Heart left ventricle (tissue), 16 donors: ENCODE measurements at regions not wholly inside any gene's neighbourhood (a gene's known extent, or its start where the extent isn't known, plus 50 kb on each side); places are given as distances from the start of the nearest gene placed in this dataset.

Experiments used
- ATAC-seq, 4 donors: fragments of 200-7000 bp; cut with Tn5 transposase; one replicate each; pipeline ENCODE4 v1.9.1; 2020 to 2022; ENCODE audit warnings: moderate library complexity in 4 of 4, mild to moderate bottlenecking in 3 of 4, moderate number of reproducible peaks in 1 of 4
- DNase-seq, 5 donors: peaks; one replicate each; pipeline ENCODE4 v3.0.0-alpha.2; 2020
- H3K27ac ChIP-seq, 12 donors: fragments of 200-600 bp; sonication (generic) in 4 of 12; one replicate each; pipeline versions ENCODE4 v1.5.0 to v1.8.0; 2016 to 2022; ENCODE audit warnings: mild to moderate bottlenecking in 2 of 12
- H3K27me3 ChIP-seq, 9 donors: fragments of 200-600 bp; sonication (generic) in 2 of 9; one replicate each; pipeline versions ENCODE4 v1.5.1 to v1.8.0; 2016 to 2022; ENCODE audit warnings: mild to moderate bottlenecking in 3 of 9
- H3K36me3 ChIP-seq, 9 donors: fragments of 200-600 bp; sonication (generic) in 2 of 9; one replicate each; pipeline versions ENCODE4 v1.5.0 to v1.8.0; 2018 to 2022; ENCODE audit warnings: mild to moderate bottlenecking in 2 of 9
- H3K4me1 ChIP-seq, 12 donors: fragments of 200-600 bp; sonication (generic) in 4 of 12; one replicate each; pipeline versions ENCODE4 v1.5.0 to v1.8.0; 2016 to 2022; ENCODE audit warnings: mild to moderate bottlenecking in 3 of 12
- H3K4me3 ChIP-seq, 12 donors: fragments of 200-600 bp; sonication (generic) in 4 of 12; one replicate each; pipeline versions ENCODE4 v1.5.0 to v1.8.0; 2017 to 2022; ENCODE audit warnings: mild to moderate bottlenecking in 9 of 12, moderate library complexity in 4 of 12
- H3K9me3 ChIP-seq, 12 donors: fragments of 200-600 bp; sonication (generic) in 4 of 12; one replicate each; pipeline versions ENCODE4 v1.5.0 to v1.8.0; 2016 to 2022; ENCODE audit warnings: mild to moderate bottlenecking in 1 of 12
- POLR2A ChIP-seq, 2 donors: fragments of 450-650 bp; IDR thresholded peaks; one replicate each; pipeline ENCODE4 v1.6.1; 2017; ENCODE audit warnings: antibody characterized with exemption in 2 of 2, mild to moderate bottlenecking in 2 of 2, moderate library complexity in 2 of 2
- WGBS, 4 donors: extraction: QIAGEN DNeasy Blood & Tissue Kit in 2 of 4; methylation state at CpG; one replicate each; pipeline versions ENCODE4 v1.1.5 to v1.1.7; 2013 to 2018; 5-methylcytosine and 5-hydroxymethylcytosine counted together
- intact Hi-C, 10 donors: fragments of 100-400 bp; cut with DNase I; formaldehyde crosslinking; loops; one replicate each; pipeline versions ENCODE4 v1.11.1 to v1.14.2; 2022
- TF ChIP-seq, protein P1 (sequence below), 12 donors: fragments of 200-600 bp; sonication (generic) in 4 of 12; IDR thresholded peaks; one replicate each; pipeline versions ENCODE4 v1.5.0 to v1.8.0; 2018 to 2022; ENCODE audit warnings: antibody characterized with exemption in 12 of 12, mild to moderate bottlenecking in 5 of 12
- donor health status: ischemic (EF 13 %, LVEDD 7.1; RV severe dilation, severe dysfunction).
- donor health status: healthy with polysubstance abuse.
- donor health status: DM: no; HTN: yes; CAD: no.
- donor health status: DM: no; HTN: no; CAD: no.
- donor health status: ischemic (EF 25% LVEDD 6.9; RV normal size, moderate dysfunction).
- donor health status: ischemic (EF 25% LVEDD 5.7; RV mildly dilated, moderate dysfunction).
- donor health status: healthy.
- donor health status: DM: yes; HTN: yes; CAD: no.
- donor health status: ischemic (EF 35%, LVEDD 5.7; RV mildly dilated, moderate dysfunction).
- donor health status: nonischemic (EF 11% LVEDD 7.7; RV severe dilation, severe dysfunction).
- donor health status: DM: yes; HTN: yes; CAD: no.
- donor health status: PGD.
- donor health status: ischemic (EF 29% LVEDD 5.4; RV normal size, mild dysfunction).
- donor health status: nonischemic (EF 23%, LVEDD 6.1; RV moderate dilation, normal function).

DNA sequence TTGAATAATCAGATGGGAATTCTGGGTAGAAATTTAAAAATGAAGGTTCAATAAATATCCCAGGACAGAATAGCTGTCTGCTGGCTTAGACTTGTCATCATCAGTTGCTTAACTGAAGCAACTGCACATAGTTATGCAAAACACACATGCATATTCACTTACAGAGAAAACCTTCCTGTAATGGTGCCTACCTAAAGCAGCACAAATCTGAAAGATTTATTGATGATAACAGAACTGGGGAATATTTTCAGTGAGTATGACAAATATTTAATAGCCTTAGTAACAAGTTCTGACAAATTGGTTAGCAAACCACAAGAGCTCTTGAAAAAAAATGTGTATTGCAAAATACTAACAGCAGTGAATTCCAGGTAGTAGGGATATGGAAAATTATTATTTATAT is 606.8 kb upstream of the BOD1L1 start:
- Histone ChIP-seq H3K4me3 (no peak overlapping the region), H3K36me3 (no peaks in the 10 kb centered on the region), H3K4me1 (peaks cover 0 to 18% (median 0%) of the 10 kb centered on the region in 12 donors), H3K9me3 (peaks cover 0 to 4% (median 0%) of the 10 kb centered on the region in 12 donors), H3K27ac (no peak overlapping the region), H3K27me3 (no peaks in the 10 kb centered on the region)
- no peak for DNase-seq
- intact Hi-C loops: no loop called here
- TF ChIP-seq, protein P1, sequence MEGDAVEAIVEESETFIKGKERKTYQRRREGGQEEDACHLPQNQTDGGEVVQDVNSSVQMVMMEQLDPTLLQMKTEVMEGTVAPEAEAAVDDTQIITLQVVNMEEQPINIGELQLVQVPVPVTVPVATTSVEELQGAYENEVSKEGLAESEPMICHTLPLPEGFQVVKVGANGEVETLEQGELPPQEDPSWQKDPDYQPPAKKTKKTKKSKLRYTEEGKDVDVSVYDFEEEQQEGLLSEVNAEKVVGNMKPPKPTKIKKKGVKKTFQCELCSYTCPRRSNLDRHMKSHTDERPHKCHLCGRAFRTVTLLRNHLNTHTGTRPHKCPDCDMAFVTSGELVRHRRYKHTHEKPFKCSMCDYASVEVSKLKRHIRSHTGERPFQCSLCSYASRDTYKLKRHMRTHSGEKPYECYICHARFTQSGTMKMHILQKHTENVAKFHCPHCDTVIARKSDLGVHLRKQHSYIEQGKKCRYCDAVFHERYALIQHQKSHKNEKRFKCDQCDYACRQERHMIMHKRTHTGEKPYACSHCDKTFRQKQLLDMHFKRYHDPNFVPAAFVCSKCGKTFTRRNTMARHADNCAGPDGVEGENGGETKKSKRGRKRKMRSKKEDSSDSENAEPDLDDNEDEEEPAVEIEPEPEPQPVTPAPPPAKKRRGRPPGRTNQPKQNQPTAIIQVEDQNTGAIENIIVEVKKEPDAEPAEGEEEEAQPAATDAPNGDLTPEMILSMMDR (IDR thresholded peaks at IDR 0.05): no peak
- TF ChIP-seq POLR2A (IDR thresholded peaks at IDR 0.05): no peak
- no peak for ATAC-seq

DNA sequence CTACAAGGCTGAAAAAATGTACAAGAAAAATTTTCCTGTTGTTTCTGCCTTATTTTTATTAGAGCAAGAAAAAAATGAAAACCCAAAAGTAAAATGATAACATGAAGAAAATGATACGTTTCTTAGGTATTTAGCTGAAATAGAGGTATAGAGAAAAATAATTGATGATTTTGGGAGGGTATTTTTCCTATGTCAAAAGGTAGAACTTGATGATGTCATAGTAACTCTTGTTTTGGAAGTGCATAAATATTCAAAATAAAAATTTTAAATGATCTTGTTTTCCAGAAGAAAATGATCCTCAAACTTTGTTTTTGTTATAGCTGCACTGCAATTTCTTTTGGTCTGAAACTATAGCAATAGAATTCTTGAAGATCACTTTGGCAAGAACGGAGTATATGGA is 608.8 kb upstream of the BOD1L1 start:
- intact Hi-C loops: no loop called here
- whole genome bisulfite sequencing, 4 donors: 68 to 88% (median 75%) methylated on average over 2 of the region's 2 CpGs
- no peak for DNase-seq
- H3K4me1 ChIP-seq: peaks cover 0 to 18% (median 0%) of the 10 kb centered on the region in 12 donors
- TF ChIP-seq, protein P1 (IDR thresholded peaks at IDR 0.05): no peak
- no peak for TF ChIP-seq POLR2A (IDR thresholded peaks at IDR 0.05)
- no peak overlapping the region for H3K4me3 ChIP-seq
- peaks cover 0 to 19% (median 0%) of the 10 kb centered on the region in 12 donors for H3K9me3 ChIP-seq
- no peak overlapping the region for H3K27ac ChIP-seq
- no peak for ATAC-seq
- no peaks in the 10 kb centered on the region for H3K27me3 ChIP-seq
- H3K36me3 ChIP-seq: no peaks in the 10 kb centered on the region

DNA sequence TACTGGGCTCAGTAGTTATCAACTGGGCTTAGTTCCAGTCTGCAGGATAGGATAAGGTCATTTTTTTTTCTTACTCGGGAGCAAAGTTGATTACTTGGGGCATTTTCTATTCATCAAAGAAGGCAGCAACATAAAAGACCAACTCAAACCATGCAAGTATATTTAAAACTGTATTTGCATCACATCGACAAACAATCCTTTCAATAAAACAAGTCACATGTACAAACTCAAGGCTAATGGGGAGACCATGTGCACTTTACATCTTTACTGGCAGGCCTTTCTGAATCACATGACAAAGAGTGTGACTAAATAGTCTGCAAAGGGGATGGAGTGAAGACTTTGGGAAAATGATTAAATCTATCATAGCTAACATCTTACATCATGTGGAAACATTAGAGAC is 610.4 kb upstream of the BOD1L1 start:
- ATAC-seq: no peak
- H3K9me3 ChIP-seq: peaks cover 0 to 19% (median 0%) of the 10 kb centered on the region in 12 donors
- no peak for DNase-seq
- 56 to 76% (median 63%) methylated on average over 2 of the region's 2 CpGs for WGBS, 4 donors
- H3K4me1 ChIP-seq: peaks cover 0 to 7% (median 0%) of the 10 kb centered on the region in 12 donors
- no peaks in the 10 kb centered on the region for H3K36me3 ChIP-seq
- intact Hi-C loops: no loop called here
- H3K27me3 ChIP-seq: no peaks in the 10 kb centered on the region
- H3K27ac ChIP-seq: no peak overlapping the region
- TF ChIP-seq, protein P1 (IDR thresholded peaks at IDR 0.05): no peak
- no peak for TF ChIP-seq POLR2A (IDR thresholded peaks at IDR 0.05)
- H3K4me3 ChIP-seq: no peak overlapping the region

DNA sequence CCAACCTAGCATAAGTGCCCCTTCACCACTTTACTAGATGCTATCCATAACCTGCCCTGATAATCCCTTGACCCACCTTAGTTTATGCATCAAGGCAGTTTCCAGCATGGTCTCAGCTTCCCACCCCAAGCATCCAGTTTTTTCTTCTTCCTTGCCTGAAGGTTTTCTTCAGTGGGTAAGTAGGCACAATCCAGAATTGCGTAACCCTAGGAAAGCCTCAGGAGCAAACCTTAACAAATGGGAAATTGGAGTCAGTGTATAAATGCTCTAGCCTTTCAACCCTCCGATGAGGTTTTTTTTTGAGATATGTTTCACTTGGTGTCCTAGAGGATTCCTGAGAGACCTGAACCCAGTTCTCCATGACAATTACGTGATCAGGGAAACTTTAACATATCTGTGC is 614.0 kb upstream of the BOD1L1 start:
- peaks cover 0 to 19% (median 0%) of the 10 kb centered on the region in 12 donors for H3K9me3 ChIP-seq
- DNase-seq (no peak), ATAC-seq (no peak)
- intact Hi-C loops: no loop called here
- H3K27ac ChIP-seq: no peak overlapping the region
- no peak overlapping the region for H3K4me3 ChIP-seq
- H3K4me1 ChIP-seq: no peaks in the 10 kb centered on the region
- TF ChIP-seq, protein P1 (IDR thresholded peaks at IDR 0.05): no peak
- no peak for TF ChIP-seq POLR2A (IDR thresholded peaks at IDR 0.05)
- H3K36me3 ChIP-seq: no peaks in the 10 kb centered on the region
- WGBS, 4 donors: 87 to 89% (median 87%) methylated on average over 3 of the region's 3 CpGs
- H3K27me3 ChIP-seq: no peaks in the 10 kb centered on the region
